Ishikawa (cell line): ENCODE measurements at regions not wholly inside any gene's neighbourhood (a gene's known extent, or its start where the extent isn't known, plus 50 kb on each side); places are given as distances from the start of the nearest gene placed in this dataset.

ENCODE experiments used
- CEBPB ChIP-seq: IDR thresholded peaks from 2 replicates; pipeline ENCODE4 v1.6.1; 2012
- CREB1 ChIP-seq: IDR thresholded peaks from 2 replicates; pipeline ENCODE4 v1.6.1; 2012; ENCODE audit warnings: low read depth
- EGR1 ChIP-seq: IDR thresholded peaks from 2 replicates; pipeline ENCODE4 v1.6.1; 2012
- EP300 ChIP-seq: IDR thresholded peaks from 2 replicates; pipeline ENCODE4 v1.6.1; 2012; ENCODE audit warnings: borderline replicate concordance
- FOXM1 ChIP-seq: IDR thresholded peaks from 2 replicates; pipeline ENCODE4 v1.6.1; 2012; ENCODE audit warnings: low read depth, borderline replicate concordance
- MAX ChIP-seq: IDR thresholded peaks from 2 replicates; pipeline ENCODE4 v1.6.1; 2012
- NFIC ChIP-seq: IDR thresholded peaks from 2 replicates; pipeline ENCODE4 v1.6.1; 2012
- RAD21 ChIP-seq: IDR thresholded peaks from 2 replicates; pipeline ENCODE4 v1.6.1; 2012; ENCODE audit warnings: low read depth
- REST ChIP-seq: IDR thresholded peaks from 2 replicates; pipeline ENCODE4 v1.6.1; 2012; ENCODE audit warnings: low read depth, mild to moderate bottlenecking
- TAF1 ChIP-seq: IDR thresholded peaks from 2 replicates; pipeline ENCODE4 v1.6.1; 2012; ENCODE audit warnings: low read depth, mild to moderate bottlenecking
- TCF12 ChIP-seq: IDR thresholded peaks from 2 replicates; pipeline ENCODE4 v1.6.1; 2012; ENCODE audit warnings: low read depth
- TEAD4 ChIP-seq: IDR thresholded peaks from 2 replicates; pipeline ENCODE4 v1.6.1; 2012
- USF1 ChIP-seq: IDR thresholded peaks from 2 replicates; pipeline ENCODE4 v1.6.1; 2012
- YY1 ChIP-seq: IDR thresholded peaks from 2 replicates; pipeline ENCODE4 v1.6.1; 2012; ENCODE audit warnings: low read depth
- ZBTB7A ChIP-seq: IDR thresholded peaks from 2 replicates; pipeline ENCODE4 v1.6.1; 2012; ENCODE audit warnings: low read depth

DNA sequence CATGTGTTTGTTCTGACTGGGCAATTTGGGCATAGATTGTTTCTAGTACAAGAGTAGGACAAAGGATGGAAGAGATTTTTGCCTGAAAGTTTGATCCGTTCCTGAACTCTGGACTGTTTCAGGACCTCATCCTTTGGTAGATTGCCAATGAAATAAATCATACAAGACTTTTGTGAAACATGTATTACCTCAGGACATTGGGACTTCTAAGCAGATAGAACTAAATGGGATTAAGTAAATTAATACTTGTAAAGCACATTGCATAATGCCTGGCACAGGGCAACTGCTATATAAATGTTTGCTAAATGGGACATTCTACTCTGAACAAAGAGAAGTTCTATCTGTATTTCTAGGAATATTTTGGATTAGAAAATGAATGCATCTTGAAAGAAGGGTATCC lies 164.8 kb upstream of the RPS6KA3 start:
- TF ChIP-seq REST (no peak), TEAD4 (no peak), TAF1 (no peak), CEBPB (no peak), NFIC (no peak)

DNA sequence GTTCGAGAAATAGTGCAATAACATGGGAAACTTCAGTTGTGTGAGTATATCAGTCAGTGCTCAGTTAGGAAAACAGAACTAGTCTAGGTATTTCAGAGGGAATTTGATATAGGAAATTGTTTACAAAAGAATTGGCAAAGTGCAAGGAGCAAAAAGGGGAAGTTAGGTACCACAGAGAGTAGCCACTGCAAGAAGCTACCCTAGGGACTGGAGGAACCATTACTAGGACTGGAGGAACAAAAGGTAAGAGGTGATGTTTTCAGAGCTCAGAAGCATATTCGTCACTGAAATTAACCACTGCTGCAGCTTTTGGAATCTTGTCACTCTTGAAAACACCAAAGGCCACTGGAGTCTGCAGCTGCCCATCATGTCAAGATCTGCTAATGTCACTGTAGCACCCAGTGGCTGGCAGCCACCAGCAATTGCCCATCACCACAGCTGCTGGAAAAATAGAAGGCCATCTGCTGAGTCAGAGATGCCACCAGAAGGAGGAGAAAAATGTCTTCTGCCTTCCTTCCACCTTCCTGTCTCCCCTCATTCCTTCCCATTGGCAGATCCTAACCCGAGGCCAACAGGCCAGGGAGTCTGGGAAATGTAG lies 160.6 kb upstream of the RPS6KA3 start:
- no peak for TF ChIP-seq EP300
- TF ChIP-seq NFIC: no peak
- no peak for TF ChIP-seq TAF1
- TF ChIP-seq MAX: no peak
- no peak for TF ChIP-seq YY1
- no peak for TF ChIP-seq CEBPB
- TF ChIP-seq CREB1: no peak
- no peak for TF ChIP-seq ZBTB7A
- TF ChIP-seq RAD21: no peak
- TF ChIP-seq TCF12: no peak
- TF ChIP-seq REST: no peak
- TF ChIP-seq USF1: no peak
- TF ChIP-seq EGR1: no peak
- TF ChIP-seq TEAD4: no peak
- TF ChIP-seq FOXM1: no peak

DNA sequence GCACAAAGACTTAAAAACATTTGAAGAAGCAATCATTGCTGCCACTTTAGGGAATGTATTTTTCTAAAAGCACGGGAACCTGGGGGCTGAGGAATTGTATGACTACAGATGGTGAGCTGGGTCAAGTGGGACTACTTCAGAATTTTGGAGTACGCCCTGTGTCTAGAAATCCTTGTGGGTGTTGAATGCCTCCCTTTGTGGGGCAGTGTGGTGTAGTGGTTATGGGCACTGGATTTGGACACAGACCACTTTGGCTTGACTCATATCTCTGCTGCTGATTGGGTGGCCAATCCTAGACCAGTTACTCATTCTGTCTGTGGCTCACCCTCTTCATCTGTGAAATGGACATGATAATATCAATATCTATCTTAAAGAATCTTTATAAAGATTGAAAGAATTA lies 155.0 kb upstream of the RPS6KA3 start:
- TF ChIP-seq EP300 (no peak), TAF1 (no peak), TCF12 (no peak), NFIC (no peak), TEAD4 (no peak), REST (no peak), RAD21 (no peak), ZBTB7A (no peak), CREB1 (no peak), USF1 (no peak), FOXM1 (no peak), MAX (no peak), YY1 (no peak), CEBPB (no peak), EGR1 (no peak)

DNA sequence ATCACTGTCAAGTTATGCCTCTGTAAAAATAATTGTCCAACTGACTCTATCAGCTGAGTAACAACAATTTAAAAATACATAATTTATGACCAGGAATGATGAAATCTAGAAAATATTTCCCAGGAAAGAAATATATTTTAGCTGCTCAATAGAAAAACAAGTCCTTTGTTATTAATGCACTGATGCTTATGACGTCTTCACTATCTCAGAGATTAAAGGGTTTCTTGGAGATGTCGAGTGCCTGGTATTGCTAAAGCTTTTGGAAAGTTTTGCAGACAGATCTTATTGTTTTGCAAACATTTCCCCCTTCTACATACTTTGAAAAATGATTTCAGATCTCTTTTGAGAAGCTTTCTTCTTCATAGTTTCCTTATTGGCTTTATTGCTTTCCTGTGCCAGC lies 154.6 kb upstream of the RPS6KA3 start:
- TF ChIP-seq EP300 (no peak), FOXM1 (no peak), TCF12 (no peak), REST (no peak)
